Natural killer cell (primary cell): ENCODE measurements at regions not wholly inside any gene's neighbourhood (a gene's known extent, or its start where the extent isn't known, plus 50 kb on each side); places are given as distances from the start of the nearest gene placed in this dataset.

Source experiments
- ATAC-seq, 3 donors: fragments of 150-1000 bp in 2 of 3; fragments of 200-7000 bp in 1 of 3; cut with Tn5 transposase; 1 replicate in 1 of 3; 2 replicates in 2 of 3; pipeline ENCODE4 v1.10.0; 2021; ENCODE audit warnings: mild to moderate bottlenecking in 2 of 3, moderate library complexity in 2 of 3
- DNase-seq, 2 donors: peaks; one replicate each; pipeline versions ENCODE4 v3.0.0 to v3.0.0-alpha.2; 2013 to 2021; ENCODE audit warnings: mixed read lengths in 1 of 2
- H3K27ac ChIP-seq: one replicate; pipeline ENCODE4 v1.5.1; 2013; ENCODE audit warnings: mild to moderate bottlenecking, low read length
- H3K27me3 ChIP-seq: one replicate; pipeline ENCODE4 v1.6.1; 2013; ENCODE audit warnings: low read length; ENCODE audit not compliant: control insufficient read depth, insufficient read depth
- H3K36me3 ChIP-seq: one replicate; pipeline ENCODE4 v1.6.1; 2013; ENCODE audit warnings: low read length; ENCODE audit not compliant: control insufficient read depth, insufficient read depth
- H3K4me1 ChIP-seq: one replicate; pipeline ENCODE4 v1.6.1; 2013; ENCODE audit warnings: low read length; ENCODE audit not compliant: control insufficient read depth, insufficient read depth
- H3K4me3 ChIP-seq: one replicate; pipeline ENCODE4 v1.5.1; 2013; ENCODE audit warnings: low read length
- H3K9me3 ChIP-seq: one replicate; pipeline ENCODE4 v1.6.1; 2013; ENCODE audit warnings: low read length; ENCODE audit not compliant: control insufficient read depth, insufficient read depth
- H3K27ac Mint-ChIP-seq, 2 donors: one replicate each; pipeline ENCODE4 v1.8.0; 2022; ENCODE audit warnings: mild to moderate bottlenecking in 2 of 2, mixed read lengths in 2 of 2, moderate library complexity in 1 of 2
- H3K27me3 Mint-ChIP-seq, 2 donors: one replicate each; pipeline ENCODE4 v1.8.0; 2022; ENCODE audit warnings: low read depth in 2 of 2, mixed read lengths in 2 of 2
- H3K36me3 Mint-ChIP-seq: one replicate; pipeline ENCODE4 v1.8.0; 2022; ENCODE audit warnings: mixed read lengths
- H3K4me1 Mint-ChIP-seq, 2 donors: one replicate each; pipeline ENCODE4 v1.8.0; 2022; ENCODE audit warnings: mixed read lengths in 2 of 2
- H3K4me3 Mint-ChIP-seq: one replicate; pipeline ENCODE4 v1.8.0; 2022; ENCODE audit warnings: mild to moderate bottlenecking, moderate library complexity, mixed read lengths
- H3K9me3 Mint-ChIP-seq, 2 donors: one replicate each; pipeline ENCODE4 v1.8.0; 2022; ENCODE audit warnings: mixed read lengths in 2 of 2
- WGBS: methylation state at CpG from one replicate; pipeline ENCODE4 v1.1.7; 2013; ENCODE audit warnings: missing lambda C conversion rate; ENCODE audit not compliant: insufficient coverage; 5-methylcytosine and 5-hydroxymethylcytosine counted together
- intact Hi-C: fragments of 100-400 bp; cut with micrococcal nuclease; formaldehyde crosslinking; loops from one replicate; pipeline ENCODE4 v1.14.2; 2022
- TF ChIP-seq, protein P1 (sequence below): fragments of 200-600 bp; IDR thresholded peaks from one replicate; pipeline ENCODE4 v1.8.0; 2022; ENCODE audit warnings: antibody characterized with exemption

- no peak for ATAC-seq
- no peaks in the 10 kb centered on the region for H3K27me3 ChIP-seq
- TF ChIP-seq, protein P1, sequence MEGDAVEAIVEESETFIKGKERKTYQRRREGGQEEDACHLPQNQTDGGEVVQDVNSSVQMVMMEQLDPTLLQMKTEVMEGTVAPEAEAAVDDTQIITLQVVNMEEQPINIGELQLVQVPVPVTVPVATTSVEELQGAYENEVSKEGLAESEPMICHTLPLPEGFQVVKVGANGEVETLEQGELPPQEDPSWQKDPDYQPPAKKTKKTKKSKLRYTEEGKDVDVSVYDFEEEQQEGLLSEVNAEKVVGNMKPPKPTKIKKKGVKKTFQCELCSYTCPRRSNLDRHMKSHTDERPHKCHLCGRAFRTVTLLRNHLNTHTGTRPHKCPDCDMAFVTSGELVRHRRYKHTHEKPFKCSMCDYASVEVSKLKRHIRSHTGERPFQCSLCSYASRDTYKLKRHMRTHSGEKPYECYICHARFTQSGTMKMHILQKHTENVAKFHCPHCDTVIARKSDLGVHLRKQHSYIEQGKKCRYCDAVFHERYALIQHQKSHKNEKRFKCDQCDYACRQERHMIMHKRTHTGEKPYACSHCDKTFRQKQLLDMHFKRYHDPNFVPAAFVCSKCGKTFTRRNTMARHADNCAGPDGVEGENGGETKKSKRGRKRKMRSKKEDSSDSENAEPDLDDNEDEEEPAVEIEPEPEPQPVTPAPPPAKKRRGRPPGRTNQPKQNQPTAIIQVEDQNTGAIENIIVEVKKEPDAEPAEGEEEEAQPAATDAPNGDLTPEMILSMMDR: no peak
- Mint-ChIP-seq H3K9me3 (peaks cover 4 to 9% of the 10 kb centered on the region in 2 donors), H3K27ac (no peak overlapping the region), H3K27me3 (peaks cover 0 to 6% of the 10 kb centered on the region in 2 donors), H3K4me3 (no peak overlapping the region), H3K4me1 (no peaks in the 10 kb centered on the region), H3K36me3 (peaks cover 9% of the 10 kb centered on the region)
- no peaks in the 10 kb centered on the region for H3K36me3 ChIP-seq
- peaks cover 5% of the 10 kb centered on the region for H3K9me3 ChIP-seq
- DNase-seq: no peak
- intact Hi-C loops: no loop called here
- no peaks in the 10 kb centered on the region for H3K4me1 ChIP-seq
- no peak overlapping the region for H3K4me3 ChIP-seq
- no peak overlapping the region for H3K27ac ChIP-seq
These were observed 127.4 kb downstream of the VAPA start for GRCh38 chr18:10041180-10041579.

GRCh38 chr18:10042492-10042891, 128.7 kb downstream of the VAPA start:
- WGBS: 97% methylated on average over 4 of the region's 5 CpGs
- H3K27me3 ChIP-seq: no peaks in the 10 kb centered on the region
- Mint-ChIP-seq H3K4me3 (no peak overlapping the region), H3K27ac (no peak overlapping the region), H3K27me3 (peaks cover 0 to 6% of the 10 kb centered on the region in 2 donors), H3K4me1 (no peaks in the 10 kb centered on the region), H3K9me3 (peaks cover 4 to 9% of the 10 kb centered on the region in 2 donors), H3K36me3 (peaks cover 9% of the 10 kb centered on the region)
- intact Hi-C loops: no loop called here
- TF ChIP-seq, protein P1: no peak
- ATAC-seq (no peak), DNase-seq (no peak)
- H3K4me3 ChIP-seq: no peak overlapping the region
- H3K27ac ChIP-seq: no peak overlapping the region
- H3K4me1 ChIP-seq: no peaks in the 10 kb centered on the region
- peaks cover 5% of the 10 kb centered on the region for H3K9me3 ChIP-seq
- no peaks in the 10 kb centered on the region for H3K36me3 ChIP-seq

DNA sequence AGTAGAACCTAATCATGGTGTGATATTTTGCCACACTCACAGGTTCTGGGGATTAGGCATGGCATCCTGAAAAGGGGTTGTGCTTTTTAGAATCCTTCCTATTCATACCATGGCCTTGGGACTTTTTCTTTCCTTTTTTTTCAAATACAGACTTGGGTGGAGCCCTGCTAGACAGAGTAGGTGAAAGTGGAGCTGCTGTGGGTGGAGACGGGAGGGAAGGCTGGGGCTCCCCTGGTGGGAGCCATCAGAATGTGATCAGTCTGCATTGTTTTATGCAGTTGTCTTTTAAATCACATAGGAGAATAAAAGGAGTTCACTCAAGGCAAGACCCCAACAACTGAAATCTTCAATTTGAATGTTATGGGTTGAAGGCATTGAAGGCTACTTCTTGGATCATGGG, 130.2 kb downstream of the VAPA start:
- Histone ChIP-seq H3K27me3 (no peaks in the 10 kb centered on the region), H3K4me3 (no peak overlapping the region), H3K9me3 (peaks cover 5% of the 10 kb centered on the region), H3K4me1 (no peaks in the 10 kb centered on the region), H3K36me3 (no peaks in the 10 kb centered on the region), H3K27ac (no peak overlapping the region)
- DNase-seq (no peak), ATAC-seq (no peak)
- TF ChIP-seq, protein P1: no peak
- Mint-ChIP-seq H3K27ac (no peak overlapping the region), H3K4me3 (no peak overlapping the region), H3K27me3 (peaks cover 0 to 6% of the 10 kb centered on the region in 2 donors), H3K4me1 (no peaks in the 10 kb centered on the region), H3K9me3 (peaks cover 4 to 9% of the 10 kb centered on the region in 2 donors), H3K36me3 (peaks cover 9% of the 10 kb centered on the region)
- intact Hi-C loops: no loop called here
- WGBS: 84% methylated on average over 1 of the region's 1 CpG

- DNase-seq (no peak), ATAC-seq (no peak)
- H3K4me1 ChIP-seq: no peaks in the 10 kb centered on the region
- no peaks in the 10 kb centered on the region for H3K27me3 ChIP-seq
- Mint-ChIP-seq H3K4me3 (no peak overlapping the region), H3K27ac (no peak overlapping the region), H3K27me3 (peaks cover 0 to 6% of the 10 kb centered on the region in 2 donors), H3K9me3 (peaks cover 4 to 9% of the 10 kb centered on the region in 2 donors), H3K4me1 (no peaks in the 10 kb centered on the region), H3K36me3 (peaks cover 9% of the 10 kb centered on the region)
- intact Hi-C loops: no loop called here
- H3K9me3 ChIP-seq: peaks cover 5% of the 10 kb centered on the region
- H3K4me3 ChIP-seq: no peak overlapping the region
- H3K27ac ChIP-seq: no peak overlapping the region
- H3K36me3 ChIP-seq: no peaks in the 10 kb centered on the region
- TF ChIP-seq, protein P1: no peak
- WGBS: 94% methylated on average over 23 of the region's 23 CpGs
These were observed 131.6 kb downstream of the VAPA start for GRCh38 chr18:10045296-10045891.
